ENCODE measurements at regions not wholly inside any gene's neighbourhood (a gene's known extent, or its start where the extent isn't known, plus 50 kb on each side); places are given as distances from the start of the nearest gene placed in this dataset.
A peak's percentile ranks its signal among the peaks of the same experiment; 100 is the strongest.

GRCh38 chr2:208545403-208546042 lies 138.9 kb downstream of the PTH2R start:
- peak; percentile 41 for DNase-seq

DNA sequence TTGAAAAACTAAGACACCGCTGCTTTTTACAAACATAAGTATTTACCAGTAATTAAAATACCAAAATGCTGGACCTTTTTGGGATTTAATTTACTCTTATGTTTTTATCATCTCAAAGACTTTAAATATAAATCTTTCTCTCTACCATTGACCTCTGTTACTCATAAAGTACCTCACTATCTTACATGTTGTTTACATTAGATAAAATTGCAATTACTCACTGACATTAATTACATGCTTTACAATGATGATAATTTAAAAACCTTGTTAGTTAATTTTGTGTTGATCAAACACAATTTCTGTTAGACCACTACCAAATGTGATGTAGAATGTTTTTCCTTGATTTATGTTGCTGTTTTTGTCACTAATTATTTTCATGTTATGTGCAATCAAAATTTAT lies 139.5 kb downstream of the PTH2R start:
- DNase-seq = no peak

DNA sequence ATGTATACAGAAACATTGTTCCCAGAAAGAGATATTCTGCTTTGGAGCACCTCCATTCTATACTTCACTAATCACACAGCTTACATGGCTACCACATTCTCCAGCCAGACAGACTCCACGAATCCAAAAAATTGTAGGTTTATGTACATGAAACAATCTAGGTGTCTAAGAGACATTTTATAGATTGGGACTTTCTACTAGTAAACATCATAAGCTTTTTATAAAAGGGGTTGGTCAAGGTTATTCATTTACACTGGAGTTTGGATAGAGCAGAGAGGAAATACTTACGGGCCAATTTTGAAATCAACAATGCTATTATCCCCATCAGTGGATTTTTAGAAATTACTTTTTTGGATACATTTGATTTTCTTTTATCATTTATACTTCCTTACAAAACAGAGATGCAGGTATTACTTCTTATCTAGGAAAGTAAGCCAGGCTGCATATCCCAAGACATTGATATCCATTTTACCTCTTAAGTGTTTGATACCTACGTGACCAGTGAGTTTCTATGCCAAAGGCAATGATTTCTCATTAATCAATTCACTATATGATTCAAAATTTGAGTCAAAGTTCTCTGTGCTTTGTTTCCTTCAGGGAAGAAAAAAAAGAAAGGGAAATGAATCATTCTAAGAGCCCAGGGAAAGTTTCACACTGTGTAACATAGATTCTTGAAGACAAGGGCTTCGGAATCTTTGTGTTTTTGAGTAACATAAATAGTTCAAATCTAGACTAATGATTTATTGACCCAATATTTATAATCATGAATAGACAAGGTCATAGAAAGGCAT lies 140.5 kb downstream of the PTH2R start:
- no peak for DNase-seq

DNA sequence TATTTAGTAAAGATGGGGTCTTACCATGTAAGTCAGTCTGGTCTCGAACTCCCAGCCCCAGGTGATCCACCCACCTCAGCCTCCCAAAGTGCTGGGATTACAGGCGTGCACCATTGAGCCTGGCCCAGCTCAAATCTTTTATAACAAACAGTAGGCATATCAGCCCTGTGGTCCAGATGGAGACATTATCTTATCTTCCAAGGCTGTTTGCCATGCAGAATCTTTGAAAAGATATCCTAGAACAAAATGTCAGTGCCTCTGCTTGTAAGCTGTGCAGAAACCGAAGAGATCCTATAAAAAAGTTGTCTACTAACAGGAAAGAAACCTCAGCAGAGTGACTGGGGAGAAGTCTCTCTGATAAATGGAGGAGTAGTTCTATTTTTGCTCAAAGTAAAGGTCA lies 142.1 kb downstream of the PTH2R start:
- DNase-seq = no peak

DNA sequence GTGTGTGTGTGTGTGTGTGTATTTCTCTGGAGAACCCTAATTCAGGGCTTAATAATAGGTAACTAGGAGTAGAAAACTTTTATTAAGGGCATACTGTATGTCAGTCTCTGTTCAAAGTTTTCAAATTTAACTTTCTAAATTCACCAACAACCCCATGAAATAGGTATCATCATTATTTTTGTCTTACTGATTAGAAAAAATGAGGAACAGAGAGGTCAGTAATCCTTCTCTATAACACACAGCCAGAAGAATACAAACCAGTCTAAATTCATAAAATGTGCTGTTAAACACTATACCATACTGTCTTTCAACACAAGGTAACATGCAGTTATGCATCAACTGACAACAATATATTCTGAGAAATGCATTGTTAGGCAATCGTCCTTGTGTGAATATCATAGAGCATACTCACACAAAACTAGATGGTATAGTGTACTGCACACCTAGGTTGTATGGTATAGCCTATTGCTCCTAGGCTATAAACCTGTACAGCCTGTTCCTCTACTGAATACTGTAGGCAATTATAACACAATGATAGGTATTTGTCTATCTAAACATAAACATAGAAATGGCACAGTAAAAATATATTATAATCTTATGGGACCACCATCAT lies 143.1 kb downstream of the PTH2R start:
- no peak for DNase-seq

GRCh38 chr2:208552943-208553342 lies 146.4 kb downstream of the PTH2R start:
- no peak for DNase-seq

- no peak for DNase-seq
These were observed 150.4 kb downstream of the PTH2R start for GRCh38 chr2:208556983-208557484.

GRCh38 chr2:208565690-208566416 lies 159.3 kb downstream of the PTH2R start:
- DNase-seq = no peak

DNA sequence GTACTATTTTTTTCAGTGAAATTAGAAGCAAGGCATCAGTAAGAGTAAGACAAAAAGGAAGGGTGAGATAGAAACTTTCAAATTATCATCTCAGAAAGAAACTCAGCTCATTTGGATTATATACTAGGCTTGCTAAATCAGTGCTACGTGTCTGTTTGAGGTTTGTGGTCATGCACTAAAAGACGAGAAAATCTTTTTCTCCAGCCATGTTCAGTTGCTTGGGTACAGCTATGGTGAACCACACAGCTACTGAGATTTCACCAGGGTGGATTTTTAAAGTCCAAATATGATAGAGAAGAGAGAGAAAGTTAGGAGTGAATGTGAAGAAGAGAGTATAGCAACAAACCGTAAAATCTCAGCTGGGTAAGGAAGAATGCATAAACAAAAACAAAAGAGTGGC lies 161.6 kb downstream of the PTH2R start:
- no peak for DNase-seq

GRCh38 chr2:208570066-208570465 lies 163.5 kb downstream of the PTH2R start:
- DNase-seq = no peak

DNA sequence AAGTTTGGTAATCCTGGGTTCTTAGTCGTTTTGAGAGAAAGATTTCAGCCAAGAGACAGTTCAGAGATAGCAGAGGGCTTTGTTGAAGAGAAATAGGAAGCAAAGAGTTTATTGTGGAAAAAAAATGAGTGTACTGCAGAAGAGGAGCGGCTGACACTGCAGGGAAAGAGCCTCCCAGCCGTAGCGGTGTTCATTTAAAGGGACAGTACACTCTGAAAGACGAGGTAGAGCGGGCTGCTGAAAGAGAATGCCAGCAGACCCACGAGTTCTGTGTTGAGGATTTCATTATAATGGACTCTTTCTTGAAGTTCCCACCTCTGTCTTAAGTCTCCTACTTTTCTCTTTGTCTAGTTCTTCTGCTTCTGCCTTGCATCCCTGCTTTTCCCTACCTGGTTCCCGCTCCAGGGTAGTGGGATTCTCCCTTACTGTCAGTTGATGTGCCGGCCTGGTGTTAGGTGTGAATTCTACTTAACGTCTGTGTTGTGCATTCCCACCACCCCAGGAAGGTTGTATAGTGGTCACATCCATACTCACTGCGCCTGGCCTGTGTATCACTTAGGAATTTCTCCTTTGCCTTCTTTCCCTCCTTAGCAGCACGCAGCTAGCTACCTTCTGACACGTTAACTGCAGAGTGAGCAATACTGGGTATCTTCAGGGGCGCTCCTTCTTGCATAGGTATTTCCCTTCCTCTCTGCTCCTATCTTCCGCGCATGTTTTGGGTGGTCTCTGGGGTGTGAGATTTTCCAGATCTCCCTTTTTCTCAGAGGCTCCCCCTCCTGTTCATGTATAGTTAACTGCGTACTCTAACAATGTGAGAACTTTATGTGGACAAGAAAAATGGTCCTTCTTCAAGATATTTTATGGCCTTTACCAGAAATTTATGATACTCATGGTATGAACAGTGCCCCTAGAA lies 164.5 kb downstream of the PTH2R start:
- no peak for DNase-seq

DNA sequence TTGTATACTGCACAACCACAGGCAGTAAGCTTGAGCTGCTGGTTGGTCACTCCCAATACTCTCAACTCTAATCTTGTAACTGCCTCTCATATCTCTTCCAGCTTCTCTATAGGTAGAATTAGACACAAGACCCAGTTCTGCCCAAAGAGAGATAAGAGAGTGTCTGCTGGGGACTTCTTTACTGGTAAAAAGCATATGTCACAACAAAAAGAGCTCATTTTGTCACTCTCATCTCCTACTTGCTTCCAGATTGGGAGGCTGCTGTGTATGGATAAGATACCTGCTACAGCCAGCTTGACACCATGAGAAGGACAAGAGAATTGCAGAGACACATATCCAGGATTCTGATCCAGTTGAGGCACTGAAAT lies 165.2 kb downstream of the PTH2R start:
- DNase-seq = no peak

DNA sequence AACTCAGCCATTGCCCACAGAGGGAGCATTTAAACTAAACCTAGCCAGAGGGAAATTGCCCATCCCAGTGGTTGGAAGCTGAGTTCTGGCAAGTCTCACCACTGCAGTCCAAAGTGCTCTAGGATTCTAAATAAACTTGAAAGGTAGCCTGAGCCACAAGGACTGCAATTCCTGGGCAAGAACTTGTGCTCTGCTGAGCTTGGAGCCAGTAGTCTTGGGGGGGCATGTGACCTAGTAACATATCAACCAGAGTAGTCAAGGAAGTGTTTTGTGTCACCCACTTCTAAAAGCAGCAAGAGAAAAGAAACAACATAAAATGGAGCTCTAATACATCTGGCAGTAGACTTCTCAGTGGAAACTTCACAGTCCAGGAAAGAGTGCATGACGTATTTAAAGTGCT lies 167.0 kb downstream of the PTH2R start:
- DNase-seq = no peak

DNA sequence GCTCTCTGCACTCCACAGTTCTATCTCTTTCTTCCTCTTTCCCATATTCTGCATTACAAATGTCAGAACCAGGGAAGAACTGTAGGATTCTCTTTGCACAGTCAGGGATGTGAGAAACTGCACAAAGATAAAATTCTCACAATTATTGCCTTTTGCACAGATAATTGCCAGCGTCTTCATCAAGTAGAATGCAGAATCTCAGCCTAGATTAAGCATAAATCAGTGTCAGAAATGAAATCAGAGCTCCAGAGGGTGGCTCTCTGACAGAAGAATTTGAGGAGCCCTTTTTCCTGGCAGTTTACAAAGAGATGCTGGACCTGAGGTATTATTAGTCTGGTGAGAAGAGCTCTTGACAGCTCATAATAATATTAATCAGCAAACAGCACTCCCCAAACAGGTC lies 173.1 kb downstream of the PTH2R start:
- peak; percentile 60 for DNase-seq

DNA sequence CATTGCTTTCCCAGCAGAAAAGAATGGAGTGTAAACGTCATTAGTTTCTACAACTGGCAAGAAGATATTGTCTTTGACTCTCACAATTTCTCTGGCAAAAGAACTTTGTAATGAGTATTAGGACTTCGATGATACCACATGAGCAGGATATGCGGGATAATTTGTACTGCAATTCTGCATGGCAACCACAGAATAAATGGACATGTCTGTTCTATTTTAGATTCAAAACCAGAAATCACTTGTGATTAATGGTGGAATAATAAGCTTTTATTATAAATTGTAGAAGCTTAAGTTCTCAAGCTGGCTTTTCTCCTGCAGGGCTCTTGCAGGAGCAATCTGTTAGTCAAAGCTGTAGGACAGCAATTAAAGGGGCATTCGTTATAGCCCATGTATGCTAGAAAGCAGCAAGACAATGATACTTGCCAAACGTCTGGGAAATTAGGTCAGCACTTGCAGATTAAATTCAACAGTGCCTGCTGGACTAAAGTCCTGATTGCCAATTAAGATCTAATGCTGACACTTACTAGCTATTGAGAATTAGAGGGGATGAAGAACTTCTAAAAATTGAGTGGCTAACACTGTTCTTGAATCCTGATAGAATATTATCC lies 177.9 kb downstream of the PTH2R start:
- no peak for DNase-seq

GRCh38 chr2:208586516-208586915 lies 179.9 kb downstream of the PTH2R start:
- DNase-seq = no peak

GRCh38 chr2:208594642-208595385 lies 188.2 kb downstream of the PTH2R start:
- DNase-seq = no peak

DNA sequence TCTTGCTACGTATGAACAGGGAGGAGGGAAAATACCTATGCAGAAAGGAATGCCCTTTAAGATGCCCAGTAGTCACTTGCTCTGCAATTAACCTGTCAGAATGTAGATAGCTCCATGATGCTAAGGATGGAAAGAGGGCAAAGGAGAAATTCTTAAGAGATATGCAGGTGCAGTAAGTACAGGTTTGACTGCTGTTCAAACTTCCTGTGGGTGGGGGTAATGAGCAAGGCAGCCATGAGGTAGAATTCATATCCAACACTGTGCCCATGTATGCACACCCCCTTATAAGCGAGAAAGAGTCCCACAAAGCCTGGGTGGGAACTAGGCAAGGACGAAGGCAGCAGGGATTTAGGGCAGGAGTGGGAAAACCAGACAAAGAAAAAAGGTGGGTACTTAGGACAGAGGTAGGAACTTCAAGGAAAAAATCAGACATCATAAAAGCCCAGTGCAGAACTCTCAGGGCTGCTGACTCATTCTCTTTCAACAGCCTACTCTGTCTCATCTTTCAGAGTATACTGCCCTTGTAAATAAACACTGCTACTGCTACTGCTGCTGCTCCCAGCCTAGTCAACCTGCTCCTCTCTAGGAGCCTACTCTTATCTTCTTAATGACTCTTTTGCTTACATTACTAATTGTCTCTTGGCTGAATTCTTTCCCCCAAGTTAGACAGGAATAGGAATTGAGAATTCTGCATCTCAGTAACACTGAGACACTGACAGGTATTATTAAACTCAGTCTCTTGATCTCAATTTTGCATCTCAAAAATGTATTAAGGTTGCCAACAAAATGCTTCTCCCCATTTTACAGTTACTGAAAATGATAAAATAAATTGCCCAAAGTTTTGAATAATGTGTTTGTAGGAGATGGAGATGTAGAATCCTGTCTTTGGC lies 189.0 kb downstream of the PTH2R start:
- DNase-seq = no peak

DNA sequence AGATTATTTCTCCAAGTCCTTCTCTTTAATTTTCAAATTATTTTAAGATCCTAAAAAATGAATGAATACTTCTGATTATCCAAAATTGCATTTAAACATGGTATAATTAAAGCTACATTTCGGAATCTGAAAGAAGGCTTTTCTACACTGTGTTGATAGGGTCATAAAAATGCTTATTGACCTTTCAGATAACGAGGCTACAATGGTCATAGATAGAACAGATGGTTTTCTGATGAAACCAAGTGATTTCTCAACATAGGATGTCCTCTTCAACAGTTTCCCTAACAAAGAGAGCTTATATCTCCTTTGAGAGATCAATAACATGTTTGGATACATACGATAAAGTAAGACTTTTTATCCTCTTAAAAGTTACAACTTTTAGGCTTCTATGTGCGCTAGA lies 201.1 kb downstream of the PTH2R start:
- DNase-seq = peak; percentile 20
